GM18502 (cell line): ENCODE measurements at regions not wholly inside any gene's neighbourhood (a gene's known extent, or its start where the extent isn't known, plus 50 kb on each side); places are given as distances from the start of the nearest gene placed in this dataset.

Experiments
- ATAC-seq: cut with Tn5 transposase; IDR thresholded peaks from one replicate; pipeline ENCODE4 v1.9.1; 2021; ENCODE audit warnings: mild to moderate bottlenecking; ENCODE audit not compliant: unreplicated experiment, poor library complexity

DNA sequence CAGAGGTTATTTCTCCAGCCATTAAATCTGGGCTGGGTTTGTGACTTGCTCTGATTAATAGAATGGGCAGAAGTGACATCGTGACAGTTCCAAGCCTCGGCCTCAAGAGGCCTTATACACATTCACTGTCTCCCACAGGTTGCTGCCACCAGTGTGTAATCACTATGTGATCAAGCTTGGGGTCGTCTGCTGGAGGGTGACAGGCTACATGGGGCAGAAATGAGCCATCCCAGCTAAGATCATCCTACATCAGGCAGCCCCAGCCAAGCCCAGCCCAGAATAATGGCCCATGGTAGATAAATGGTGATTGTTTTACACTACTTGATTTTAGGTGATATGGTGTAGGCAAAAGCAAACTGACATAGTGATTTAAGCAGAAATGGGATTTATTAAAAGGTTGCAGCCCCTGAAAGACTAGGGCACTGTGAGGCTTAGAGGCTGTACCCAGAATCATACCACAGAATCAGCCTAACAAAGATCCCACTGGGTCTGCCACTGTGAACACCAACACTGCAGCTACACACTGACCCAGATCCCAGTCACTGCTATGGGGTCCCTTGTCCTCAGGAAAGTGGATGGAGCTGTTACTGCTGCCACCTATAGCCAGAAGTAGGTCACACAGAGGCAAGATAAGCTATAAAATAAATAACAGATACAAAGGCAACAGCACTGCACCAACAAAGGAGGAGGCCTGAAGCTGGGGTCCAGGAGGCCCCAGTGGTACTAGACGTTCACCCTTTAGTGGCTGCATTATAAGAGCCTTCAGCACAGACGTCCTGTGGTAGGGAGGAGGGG, 159.6 kb upstream of the RBPJ start:
- ATAC-seq, result peak; percentile 50

GRCh38 chr4:26162101-26162500, 158.7 kb upstream of the RBPJ start:
- peak; percentile 67 for ATAC-seq

GRCh38 chr4:26163425-26164362, 157.1 kb upstream of the RBPJ start:
- no peak for ATAC-seq

- no peak for ATAC-seq
These were observed 149.3 kb upstream of the RBPJ start for GRCh38 chr4:26171501-26171900.

DNA sequence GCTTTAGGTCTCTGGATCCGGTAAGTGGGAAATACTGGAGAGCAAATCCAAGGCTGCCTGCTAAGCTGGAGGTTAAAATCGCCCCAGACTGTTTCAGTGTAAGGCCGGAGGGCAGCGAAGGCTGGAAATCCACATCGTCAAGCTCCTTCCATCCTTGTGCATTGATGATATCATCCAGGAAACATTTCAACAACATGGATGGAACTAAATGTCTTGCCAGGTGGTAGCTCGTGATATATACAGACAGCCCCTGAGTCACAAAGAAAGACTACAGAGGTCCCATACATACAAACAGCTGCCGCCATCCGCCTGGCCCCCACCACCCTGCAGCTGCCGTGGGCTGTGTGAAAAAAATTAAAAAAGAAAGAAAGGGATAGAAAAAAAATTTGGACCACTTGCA, 148.9 kb upstream of the RBPJ start:
- ATAC-seq, result no peak

- ATAC-seq, result no peak
These were observed 147.2 kb upstream of the RBPJ start for GRCh38 chr4:26173619-26174018.

DNA sequence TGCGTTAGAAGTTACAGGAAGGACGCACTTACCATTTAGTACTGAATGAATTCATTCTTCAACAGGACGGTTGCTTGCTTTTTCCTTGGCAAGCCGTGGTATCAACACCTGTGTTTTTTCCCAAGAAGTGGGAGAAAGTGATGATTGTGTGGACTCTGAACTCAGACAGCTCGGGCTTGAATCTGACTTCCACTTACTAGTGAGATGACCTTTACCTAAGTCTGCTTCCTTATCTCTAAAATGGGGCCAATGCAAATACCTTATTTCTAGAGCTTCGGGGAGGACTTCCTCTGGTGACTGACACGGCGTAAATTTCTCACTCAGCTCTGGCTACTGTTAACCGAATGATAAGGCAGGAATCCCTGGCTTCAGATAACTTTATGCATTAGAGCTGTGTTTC, 146.8 kb upstream of the RBPJ start:
- no peak for ATAC-seq

- ATAC-seq, result peak; percentile 61
These were observed 145.6 kb upstream of the RBPJ start for GRCh38 chr4:26175006-26175786.

- no peak for ATAC-seq
These were observed 144.8 kb upstream of the RBPJ start for GRCh38 chr4:26175905-26176470.

GRCh38 chr4:26176598-26177149, 144.1 kb upstream of the RBPJ start:
- ATAC-seq, result no peak

DNA sequence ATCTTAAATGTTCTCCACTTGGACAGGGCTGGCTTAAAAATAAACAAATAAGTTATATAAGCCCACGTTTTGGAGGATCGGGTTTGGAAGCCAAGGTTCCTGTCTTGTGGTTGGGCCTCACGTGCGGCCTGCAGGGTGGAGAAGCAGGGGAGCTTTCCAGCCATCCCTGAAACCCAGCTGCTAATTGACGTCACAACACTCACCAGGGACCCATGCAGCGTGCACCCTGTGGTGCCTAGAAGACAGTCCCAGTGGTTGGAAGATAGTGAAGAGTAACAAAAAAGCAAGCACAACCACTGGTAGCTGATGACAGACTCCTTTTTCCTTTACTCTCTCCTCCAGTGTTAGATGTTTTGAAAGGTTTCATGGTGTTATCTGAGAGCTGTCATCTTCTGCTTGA, 142.0 kb upstream of the RBPJ start:
- ATAC-seq, result peak; percentile 6

DNA sequence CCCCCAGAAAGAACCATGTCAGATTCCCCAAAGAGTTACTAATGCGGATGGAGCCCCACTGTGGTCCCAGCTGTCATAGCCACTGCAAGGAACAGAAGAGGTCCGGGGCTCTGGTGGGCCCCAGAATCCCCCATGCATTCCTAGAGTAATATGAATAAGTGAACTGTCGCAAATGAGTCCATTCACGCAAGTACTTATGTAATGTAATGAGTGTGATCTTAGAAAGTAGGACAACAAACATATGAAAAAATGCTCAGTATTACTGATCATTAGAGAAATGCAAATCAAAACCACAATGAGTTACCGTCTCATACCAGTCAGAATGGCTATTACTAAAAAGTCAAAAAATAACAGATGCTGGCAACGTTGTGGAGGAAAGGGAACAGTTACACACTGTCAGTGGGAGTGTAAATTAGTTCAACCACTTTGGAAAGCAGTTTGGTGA, 141.5 kb upstream of the RBPJ start:
- peak; percentile 82 for ATAC-seq

DNA sequence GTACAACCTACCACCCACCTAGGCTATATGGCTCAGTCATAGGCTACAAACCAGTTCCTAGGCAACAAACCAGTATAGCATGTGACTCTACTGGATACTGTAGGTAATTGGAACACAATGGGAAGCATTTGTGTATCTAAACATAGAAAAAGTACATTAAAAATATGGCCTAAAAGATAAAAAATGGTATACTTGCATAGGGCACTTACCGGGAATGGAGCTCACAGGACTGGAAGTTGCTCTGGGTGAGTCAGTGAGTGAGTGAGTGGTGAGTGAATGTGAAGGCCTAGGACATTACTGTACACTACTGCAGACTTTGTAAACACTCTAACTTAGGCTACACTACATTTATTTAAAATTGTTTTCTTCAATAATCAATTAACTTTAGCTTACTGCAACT, 139.2 kb upstream of the RBPJ start:
- no peak for ATAC-seq

DNA sequence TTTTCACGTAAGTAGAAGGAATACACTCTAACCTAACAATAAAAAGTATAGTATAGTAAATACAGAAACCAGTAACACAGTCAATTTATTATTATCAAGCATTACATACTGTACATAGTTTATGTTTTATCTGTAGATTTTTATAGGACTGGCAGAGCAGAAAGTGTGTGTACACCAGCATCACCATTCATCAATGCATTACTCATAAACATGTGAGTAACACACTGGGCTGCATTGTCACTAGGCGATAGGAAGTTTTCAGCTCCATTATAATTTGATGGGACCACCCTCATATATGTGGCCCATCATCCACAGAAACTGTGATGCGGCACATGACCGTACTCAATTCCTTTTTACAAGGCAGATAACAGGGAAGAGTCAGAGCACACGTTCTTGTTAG, 137.8 kb upstream of the RBPJ start:
- ATAC-seq, result no peak

GRCh38 chr4:26185436-26185835, 135.4 kb upstream of the RBPJ start:
- ATAC-seq, result no peak

GRCh38 chr4:26191353-26191752, 129.5 kb upstream of the RBPJ start:
- no peak for ATAC-seq

GRCh38 chr4:26192899-26193869, 127.6 kb upstream of the RBPJ start:
- peak; percentile 46 for ATAC-seq

- ATAC-seq, result peak; percentile 45
These were observed 126.0 kb upstream of the RBPJ start for GRCh38 chr4:26194764-26195163.

DNA sequence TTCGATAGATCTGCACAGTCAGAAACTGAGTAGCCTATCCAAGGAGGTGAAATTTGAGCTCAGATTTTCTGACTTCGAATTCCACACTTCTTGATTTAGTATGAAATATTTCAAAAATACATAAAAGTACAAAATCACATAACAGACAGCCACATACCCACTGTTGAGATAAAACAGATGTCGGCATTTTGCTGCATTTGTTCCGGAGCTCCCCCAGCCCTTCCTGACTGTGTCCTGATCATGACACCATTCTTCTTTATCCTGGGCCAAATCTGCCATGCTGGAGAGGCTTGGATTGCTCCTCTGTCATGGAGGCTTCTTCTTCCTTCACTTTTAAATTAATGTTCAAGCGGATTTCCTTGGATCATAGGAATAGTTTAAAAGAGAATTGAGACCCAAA, 124.2 kb upstream of the RBPJ start:
- ATAC-seq, result no peak
